OCI-LY1 (cell line): ENCODE measurements at regions not wholly inside any gene's neighbourhood (a gene's known extent, or its start where the extent isn't known, plus 50 kb on each side); places are given as distances from the start of the nearest gene placed in this dataset.

Experiments used
- EZH2 ChIP-seq: fragments of 200-600 bp; sonication (generic), shearing (Covaris generic); IDR thresholded peaks from 2 replicates; pipeline ENCODE4 v1.8.0; 2017; ENCODE audit warnings: borderline replicate concordance, mixed run types, mild to moderate bottlenecking, antibody characterized with exemption, low read length, moderate library complexity, mixed read lengths
- TF ChIP-seq, protein P1 (sequence below): fragments of 200-600 bp; sonication (generic), shearing (Covaris generic); IDR thresholded peaks from 2 replicates; pipeline ENCODE4 v1.5.1; 2017; ENCODE audit warnings: mild to moderate bottlenecking, antibody characterized with exemption, low read length, moderate library complexity, mixed read lengths

- TF ChIP-seq, protein P1, sequence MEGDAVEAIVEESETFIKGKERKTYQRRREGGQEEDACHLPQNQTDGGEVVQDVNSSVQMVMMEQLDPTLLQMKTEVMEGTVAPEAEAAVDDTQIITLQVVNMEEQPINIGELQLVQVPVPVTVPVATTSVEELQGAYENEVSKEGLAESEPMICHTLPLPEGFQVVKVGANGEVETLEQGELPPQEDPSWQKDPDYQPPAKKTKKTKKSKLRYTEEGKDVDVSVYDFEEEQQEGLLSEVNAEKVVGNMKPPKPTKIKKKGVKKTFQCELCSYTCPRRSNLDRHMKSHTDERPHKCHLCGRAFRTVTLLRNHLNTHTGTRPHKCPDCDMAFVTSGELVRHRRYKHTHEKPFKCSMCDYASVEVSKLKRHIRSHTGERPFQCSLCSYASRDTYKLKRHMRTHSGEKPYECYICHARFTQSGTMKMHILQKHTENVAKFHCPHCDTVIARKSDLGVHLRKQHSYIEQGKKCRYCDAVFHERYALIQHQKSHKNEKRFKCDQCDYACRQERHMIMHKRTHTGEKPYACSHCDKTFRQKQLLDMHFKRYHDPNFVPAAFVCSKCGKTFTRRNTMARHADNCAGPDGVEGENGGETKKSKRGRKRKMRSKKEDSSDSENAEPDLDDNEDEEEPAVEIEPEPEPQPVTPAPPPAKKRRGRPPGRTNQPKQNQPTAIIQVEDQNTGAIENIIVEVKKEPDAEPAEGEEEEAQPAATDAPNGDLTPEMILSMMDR, result no peak
- TF ChIP-seq EZH2, result no peak
Measured at GRCh38 chr10:28355376-28355775, 52.5 kb upstream of the MPP7 start.
